Loucy (cell line): ENCODE measurements at regions not wholly inside any gene's neighbourhood (a gene's known extent, or its start where the extent isn't known, plus 50 kb on each side); places are given as distances from the start of the nearest gene placed in this dataset.

ENCODE experiments used
- CTCF ChIP-seq: fragments of 200-600 bp; sonication (generic); conservative IDR thresholded peaks from 2 replicates; pipeline ENCODE4 v1.5.1; 2014; ENCODE audit warnings: mild to moderate bottlenecking, antibody characterized with exemption, low read length
- EZH2phosphoT487 ChIP-seq: fragments of 200-600 bp; IDR thresholded peaks from 2 replicates; pipeline ENCODE4 v1.6.1; 2018; ENCODE audit warnings: antibody characterized with exemption, mild to moderate bottlenecking, moderate library complexity, borderline replicate concordance

GRCh38 chr1:187877220-187877619, 1048.5 kb downstream of the PLA2G4A start:
- TF ChIP-seq CTCF, result no peak
- no peak for TF ChIP-seq EZH2phosphoT487
